ENCODE measurements at regions not wholly inside any gene's neighbourhood (a gene's known extent, or its start where the extent isn't known, plus 50 kb on each side); places are given as distances from the start of the nearest gene placed in this dataset.
A peak's percentile ranks its signal among the peaks of the same experiment; 100 is the strongest.
"Not testable (repeated sequence)": the region's sequence is repeated elsewhere in the genome, so short reads cannot be mapped to it uniquely, and the experiment has no call there.

- DNase-seq = no peak
Measured at GRCh38 chr11:109945626-109946321, 147.4 kb upstream of the ZC3H12C start.

DNA sequence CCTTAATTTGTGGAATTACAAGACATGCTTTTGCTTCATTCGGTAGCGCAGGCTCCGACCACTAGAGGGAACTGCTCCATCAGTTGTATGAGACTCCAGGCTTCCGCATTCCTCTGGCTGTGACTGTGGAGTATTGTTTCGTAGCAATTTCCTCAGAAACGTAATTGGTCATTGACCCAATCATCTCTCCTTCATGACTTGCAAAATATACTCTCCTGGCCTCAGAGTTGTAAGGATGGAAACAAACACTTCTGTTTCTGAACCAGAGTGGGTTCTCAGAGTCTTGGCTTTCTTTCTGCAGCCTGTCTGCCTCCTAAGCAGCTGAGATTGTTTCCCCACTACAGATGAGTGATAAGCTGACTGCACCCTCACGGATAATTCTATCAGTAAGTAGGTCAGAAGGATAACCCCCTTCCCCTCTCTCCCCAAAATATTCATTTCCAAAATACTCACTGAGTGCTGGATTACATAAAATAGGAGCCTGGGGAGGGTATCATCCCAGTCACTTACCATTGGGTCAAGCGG, 146.8 kb upstream of the ZC3H12C start:
- DNase-seq = peak; percentile 56

GRCh38 chr11:109954534-109954933, 138.7 kb upstream of the ZC3H12C start:
- DNase-seq = no peak

- peak; percentile 12 for DNase-seq
Measured at GRCh38 chr11:109956124-109956793, 136.9 kb upstream of the ZC3H12C start.

GRCh38 chr11:109957000-109957399, 136.2 kb upstream of the ZC3H12C start:
- no peak for DNase-seq

DNA sequence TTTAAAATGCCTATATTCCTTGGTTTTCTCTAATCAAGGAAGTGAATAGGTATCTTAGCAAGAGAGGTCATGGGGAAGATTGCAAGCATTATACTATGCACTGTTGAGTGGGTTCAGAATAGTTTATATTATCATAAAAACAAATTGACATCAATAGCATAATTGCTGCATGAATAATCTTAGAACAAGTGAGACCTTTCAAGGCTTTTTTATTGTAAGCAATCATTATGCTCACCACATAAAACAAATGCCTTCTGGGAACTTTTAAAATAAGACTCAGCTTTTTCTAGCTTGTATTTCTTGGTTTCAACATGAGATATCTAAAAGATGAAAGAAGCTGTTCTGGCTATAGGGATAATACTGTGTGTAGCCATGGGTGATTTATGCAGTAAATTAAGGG, 135.6 kb upstream of the ZC3H12C start:
- no peak for DNase-seq

- no peak for DNase-seq
Measured at GRCh38 chr11:109958131-109958820, 134.9 kb upstream of the ZC3H12C start.

DNA sequence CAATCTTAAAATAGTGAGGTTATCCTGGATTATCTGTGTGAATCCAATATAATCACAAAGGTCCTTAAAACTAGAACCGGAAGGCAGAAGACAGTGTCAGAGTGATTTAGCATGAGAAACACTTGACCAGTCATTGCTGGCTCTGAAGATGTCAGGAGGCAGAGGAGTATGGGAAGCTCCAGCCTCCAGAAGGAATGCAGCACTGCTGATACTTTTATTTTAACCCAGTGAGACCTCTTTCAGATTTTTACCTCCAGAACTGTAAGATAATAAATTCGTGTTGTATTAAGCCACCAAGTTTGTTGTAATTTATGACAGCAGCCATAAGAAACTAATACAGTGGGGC, 134.4 kb upstream of the ZC3H12C start:
- no peak for DNase-seq

- no peak for DNase-seq
Measured at GRCh38 chr11:109960831-109961230, 132.4 kb upstream of the ZC3H12C start.

- no peak for DNase-seq
Measured at GRCh38 chr11:109961261-109961660, 131.9 kb upstream of the ZC3H12C start.

GRCh38 chr11:109963101-109963500, 130.1 kb upstream of the ZC3H12C start:
- DNase-seq = no peak

DNA sequence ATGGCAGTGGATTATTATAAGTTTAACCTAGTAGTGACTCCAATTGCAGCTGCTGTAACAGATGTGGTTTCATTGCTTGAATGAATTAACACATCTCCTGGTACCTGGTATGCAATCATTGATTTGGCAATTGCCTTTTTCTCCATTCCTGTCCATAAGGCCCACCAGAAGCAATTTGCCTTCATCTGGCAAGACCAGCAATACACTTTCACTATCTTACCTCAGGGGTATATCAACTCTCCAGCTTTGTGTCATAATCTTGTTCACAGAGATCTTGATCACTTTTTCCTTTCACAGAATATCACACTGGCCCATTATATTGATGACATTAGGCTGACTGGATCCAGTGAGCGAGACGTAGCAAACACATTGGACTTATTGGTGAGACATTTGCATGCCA, 128.7 kb upstream of the ZC3H12C start:
- no peak for DNase-seq

- not testable (repeated sequence) for DNase-seq
Measured at GRCh38 chr11:109965445-109965844, 127.7 kb upstream of the ZC3H12C start.

- not testable (repeated sequence) for DNase-seq
Measured at GRCh38 chr11:109965926-109966325, 127.3 kb upstream of the ZC3H12C start.

DNA sequence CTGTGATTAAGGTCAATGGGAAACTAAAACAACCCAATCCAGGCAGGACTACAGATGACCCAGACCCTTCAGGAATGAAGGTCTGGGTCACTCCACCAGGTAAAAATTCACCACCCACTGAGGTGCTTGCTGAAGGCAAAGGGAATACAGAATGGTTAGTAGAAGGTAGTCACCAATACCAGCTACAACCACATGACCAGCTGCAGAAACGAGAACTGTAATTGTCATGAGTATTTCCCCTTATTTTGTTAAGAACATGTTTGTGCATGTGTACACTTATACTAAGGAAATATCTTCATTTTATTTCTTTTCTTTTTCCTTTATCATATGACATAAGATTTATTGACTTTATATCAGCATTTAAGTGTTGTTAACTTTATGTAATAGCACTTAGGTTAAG, 126.1 kb upstream of the ZC3H12C start:
- DNase-seq = not testable (repeated sequence)

DNA sequence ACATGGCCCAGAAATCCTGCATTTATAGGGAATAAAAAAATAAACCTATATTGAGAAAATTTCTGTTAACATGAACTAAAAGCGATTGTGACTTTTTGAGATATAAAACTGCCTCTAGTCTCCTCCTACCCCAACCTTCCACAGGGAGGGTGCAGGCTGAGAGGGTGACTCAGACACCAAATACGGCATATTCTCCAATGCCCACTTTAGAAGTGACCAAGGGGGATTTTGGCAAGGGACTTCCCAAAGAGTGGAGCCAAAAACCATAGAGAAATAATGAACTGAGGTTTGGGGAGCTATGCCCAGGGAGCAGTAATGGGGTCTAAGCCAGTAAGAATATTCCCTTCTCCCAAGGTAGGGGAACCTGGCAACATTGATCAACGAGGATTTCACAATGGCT, 124.9 kb upstream of the ZC3H12C start:
- no peak for DNase-seq

- no peak for DNase-seq
Measured at GRCh38 chr11:109968781-109969180, 124.4 kb upstream of the ZC3H12C start.

DNA sequence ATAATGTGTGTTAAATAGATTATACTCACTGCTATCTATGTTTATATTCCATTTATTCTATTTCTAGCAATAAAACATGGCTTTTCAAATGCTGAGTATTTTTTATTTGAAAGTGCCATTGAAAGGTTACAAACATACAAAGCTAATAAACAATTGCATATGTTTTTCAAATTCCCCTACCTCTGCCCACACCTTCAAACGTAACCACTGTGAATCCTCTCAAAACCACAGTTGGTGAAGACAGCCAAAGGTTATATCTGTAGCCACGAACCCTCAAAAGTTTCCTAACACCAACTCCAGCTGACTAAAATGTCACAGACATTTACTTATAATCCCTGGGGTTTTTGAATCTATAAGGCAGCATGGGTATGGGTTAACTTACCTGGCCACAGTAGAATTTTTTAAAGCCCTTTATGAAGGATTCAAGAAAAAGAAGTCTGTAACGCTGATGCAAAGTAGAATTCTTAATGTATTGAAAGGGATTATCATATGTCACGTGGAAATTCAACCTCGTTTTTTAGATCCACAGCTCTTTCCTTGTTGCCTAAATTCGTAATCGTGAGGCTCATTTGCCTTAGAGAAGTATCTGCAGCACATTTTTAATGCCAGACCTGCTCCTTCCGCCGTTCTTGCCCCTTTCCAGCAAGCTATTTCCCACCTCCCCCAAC, 122.5 kb upstream of the ZC3H12C start:
- DNase-seq = no peak

GRCh38 chr11:109971184-109971523, 122.0 kb upstream of the ZC3H12C start:
- no peak for DNase-seq

- DNase-seq = no peak
Measured at GRCh38 chr11:109972181-109972715, 120.9 kb upstream of the ZC3H12C start.

- DNase-seq = no peak
Measured at GRCh38 chr11:109972939-109973338, 120.3 kb upstream of the ZC3H12C start.

DNA sequence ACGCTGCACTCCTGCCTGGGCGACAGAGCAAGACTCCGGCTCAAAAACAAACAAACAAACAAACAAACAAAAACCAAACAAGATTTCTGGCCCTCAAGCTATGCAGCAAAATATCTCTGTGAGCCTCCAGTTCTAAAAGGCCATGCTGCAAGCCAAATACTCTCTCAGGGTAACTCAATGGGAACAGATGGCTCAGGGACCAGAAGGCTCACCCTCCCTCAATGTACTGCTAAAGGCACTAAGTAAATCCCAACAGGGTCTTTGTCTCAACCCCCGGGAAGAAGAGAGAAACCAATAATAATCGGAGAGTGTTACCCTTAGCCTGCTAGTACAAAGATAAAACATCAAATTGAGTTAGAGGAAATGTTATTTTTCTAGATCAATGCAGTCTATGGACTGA, 119.7 kb upstream of the ZC3H12C start:
- DNase-seq = no peak

DNA sequence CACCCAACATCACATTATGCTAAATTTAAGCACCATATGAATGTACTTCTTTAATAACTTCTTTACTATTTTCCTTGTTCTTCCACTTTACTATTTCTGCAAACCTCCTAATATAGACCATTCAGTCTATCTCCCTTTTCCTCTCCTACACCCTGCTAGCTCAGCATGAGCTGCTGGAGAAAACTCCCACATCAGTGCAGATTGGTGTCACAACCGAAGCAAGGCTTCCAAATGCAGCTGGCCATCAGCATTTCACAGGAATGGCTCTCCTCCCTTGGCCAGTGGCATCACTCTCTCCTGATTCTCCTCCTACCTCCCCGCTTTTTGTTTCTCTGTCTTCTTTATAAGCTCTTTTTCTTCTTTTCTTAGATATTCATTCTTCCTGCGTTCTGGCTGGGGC, 118.7 kb upstream of the ZC3H12C start:
- no peak for DNase-seq
